HG03342 (cell line): ENCODE measurements at regions not wholly inside any gene's neighbourhood (a gene's known extent, or its start where the extent isn't known, plus 50 kb on each side); places are given as distances from the start of the nearest gene placed in this dataset.
"Not testable (repeated sequence)": the region's sequence is repeated elsewhere in the genome, so short reads cannot be mapped to it uniquely, and the experiment has no call there.

Source experiments
- ATAC-seq: cut with Tn5 transposase; IDR thresholded peaks from one replicate; pipeline ENCODE4 v1.9.1; 2021; ENCODE audit warnings: mild to moderate bottlenecking, moderate library complexity; ENCODE audit not compliant: unreplicated experiment

DNA sequence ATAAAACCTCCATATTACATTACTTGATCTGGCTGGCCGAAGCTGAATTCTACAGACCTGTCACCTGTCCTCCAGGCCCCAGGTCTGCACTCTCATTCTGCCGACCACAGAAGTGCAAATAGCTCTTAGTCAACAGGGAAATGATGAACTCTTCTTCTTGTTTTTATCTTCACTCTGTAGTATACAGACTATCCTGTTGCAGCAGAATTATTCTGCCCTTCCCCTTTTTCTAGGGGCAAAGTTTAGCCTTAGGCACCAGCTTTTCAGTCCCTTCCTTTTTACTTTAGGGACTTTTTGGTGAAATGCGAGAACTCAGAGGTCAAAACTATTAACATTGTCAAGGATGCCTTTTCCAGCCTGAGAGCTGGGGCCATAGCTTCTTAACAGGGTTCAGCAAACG lies 229.6 kb upstream of the EGLN3 start:
- no peak for ATAC-seq

GRCh38 chr14:34179727-34180126 lies 228.9 kb upstream of the EGLN3 start:
- no peak for ATAC-seq

GRCh38 chr14:34177466-34177865 lies 226.6 kb upstream of the EGLN3 start:
- ATAC-seq = no peak

GRCh38 chr14:34175574-34175973 lies 224.7 kb upstream of the EGLN3 start:
- ATAC-seq = no peak

DNA sequence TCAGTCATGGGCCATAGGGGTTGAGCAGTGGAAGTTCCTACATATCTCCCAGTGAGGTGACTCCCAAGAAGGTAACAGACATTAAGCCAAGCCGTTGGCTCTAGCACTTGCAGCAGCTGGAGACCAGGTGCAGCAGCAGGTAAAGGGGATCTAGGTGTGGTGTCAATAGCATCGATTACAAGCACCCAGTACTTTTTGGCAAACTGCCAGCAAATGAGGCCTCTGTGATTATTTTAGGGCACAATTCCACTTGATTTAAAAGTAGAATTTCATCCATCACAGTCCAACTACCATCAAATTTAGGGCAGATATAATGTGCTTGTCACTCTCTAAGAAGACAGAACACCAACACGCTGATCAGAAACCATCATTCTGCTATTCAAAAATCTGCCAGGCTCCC lies 224.1 kb upstream of the EGLN3 start:
- no peak for ATAC-seq

DNA sequence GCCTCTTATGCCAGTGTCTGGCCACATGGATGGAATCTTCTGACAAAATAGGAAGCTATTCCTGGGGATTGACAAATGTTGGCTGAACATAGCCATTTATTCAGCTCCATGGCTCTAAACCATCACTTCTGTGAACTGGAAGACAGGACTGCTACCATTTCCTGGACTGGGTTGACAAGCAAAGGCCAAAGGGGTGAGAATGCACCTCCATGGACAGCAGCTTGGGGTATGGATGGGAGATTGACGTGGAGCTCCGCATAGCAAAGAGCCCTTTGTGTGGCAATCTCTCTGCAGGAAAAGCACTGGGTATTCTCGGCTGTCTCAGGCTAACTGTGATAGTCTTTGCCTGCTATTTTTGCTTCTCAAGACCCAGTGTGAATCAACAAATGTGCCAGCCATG lies 223.0 kb upstream of the EGLN3 start:
- no peak for ATAC-seq

- no peak for ATAC-seq
Measured at GRCh38 chr14:34172550-34173368, 221.9 kb upstream of the EGLN3 start.

GRCh38 chr14:34172173-34172451 lies 221.2 kb upstream of the EGLN3 start:
- no peak for ATAC-seq

- no peak for ATAC-seq
Measured at GRCh38 chr14:34171431-34172172, 220.7 kb upstream of the EGLN3 start.

GRCh38 chr14:34170882-34171281 lies 220.0 kb upstream of the EGLN3 start:
- ATAC-seq = no peak

GRCh38 chr14:34169561-34169960 lies 218.7 kb upstream of the EGLN3 start:
- no peak for ATAC-seq

GRCh38 chr14:34168656-34169055 lies 217.8 kb upstream of the EGLN3 start:
- ATAC-seq = no peak

GRCh38 chr14:34165847-34166350 lies 215.0 kb upstream of the EGLN3 start:
- no peak for ATAC-seq

- ATAC-seq = no peak
Measured at GRCh38 chr14:34164162-34164864, 213.4 kb upstream of the EGLN3 start.

DNA sequence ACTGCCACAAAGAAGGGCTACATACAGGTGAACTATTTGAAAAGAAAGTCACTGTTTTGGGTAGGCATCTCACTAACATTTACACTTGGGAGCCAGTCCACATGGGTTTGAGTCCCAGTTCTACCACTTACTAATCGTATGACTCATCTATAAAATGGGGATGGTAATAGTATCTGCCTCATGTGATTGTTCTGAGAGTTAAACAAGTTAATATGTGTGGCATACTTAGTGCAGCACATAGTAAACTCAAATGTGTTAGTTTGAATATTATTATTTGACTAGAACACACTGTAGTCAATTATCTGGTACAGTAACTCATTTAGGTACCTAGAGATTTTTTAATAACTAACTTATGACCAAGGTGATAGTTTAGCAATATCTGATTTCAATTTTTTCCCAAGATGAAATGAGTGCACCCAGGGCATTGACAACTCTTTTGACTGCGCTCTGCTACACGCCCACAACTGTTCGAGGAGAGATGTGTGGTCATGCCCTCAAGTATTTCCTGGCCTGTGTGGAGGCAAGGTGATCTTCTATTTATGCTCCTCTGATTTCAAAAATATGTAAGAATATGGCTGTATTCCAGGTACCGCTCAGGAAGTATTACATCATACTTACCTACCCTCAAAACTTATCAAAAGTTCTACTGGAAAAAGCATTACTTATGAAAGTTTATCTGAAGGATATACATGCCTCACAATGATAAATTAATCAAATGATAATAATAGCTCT lies 210.6 kb upstream of the EGLN3 start:
- no peak for ATAC-seq

DNA sequence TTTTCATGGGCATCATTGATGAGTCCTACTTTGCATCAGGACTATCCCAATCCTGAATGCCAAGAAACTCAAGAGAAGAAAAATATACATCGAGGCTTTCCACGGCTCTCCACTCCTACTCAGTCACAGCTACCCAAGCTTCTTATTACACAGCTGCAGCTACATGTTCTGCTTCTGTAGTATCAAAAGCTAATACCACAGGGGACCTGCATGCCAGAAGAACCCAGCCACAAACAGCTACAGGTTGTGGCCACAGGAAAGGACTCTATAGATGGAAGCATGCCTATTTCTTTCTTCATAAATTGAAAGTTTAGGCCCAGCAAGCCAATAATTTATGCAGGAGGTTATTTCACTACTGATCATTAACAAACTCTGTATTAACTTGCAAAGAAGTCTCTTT lies 209.7 kb upstream of the EGLN3 start:
- ATAC-seq = no peak

DNA sequence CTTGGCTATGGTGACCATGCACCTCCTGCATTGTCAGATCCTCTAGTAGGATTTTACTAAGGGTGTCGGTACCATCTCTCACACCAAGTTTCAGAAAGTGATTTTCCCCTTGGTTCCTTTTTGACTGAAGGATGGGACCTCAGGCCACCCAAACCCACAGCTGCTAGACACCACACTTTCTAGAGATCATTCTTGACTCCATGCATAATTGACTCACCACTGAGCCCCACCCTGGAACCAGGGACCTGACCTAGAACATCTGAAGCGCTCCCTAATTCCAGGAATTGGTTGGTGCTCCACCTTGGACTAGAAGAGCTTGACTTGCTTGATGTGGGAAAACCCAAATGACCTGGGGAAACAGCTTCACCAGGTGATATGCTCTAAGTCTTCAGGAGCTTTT lies 206.8 kb upstream of the EGLN3 start:
- ATAC-seq = no peak

DNA sequence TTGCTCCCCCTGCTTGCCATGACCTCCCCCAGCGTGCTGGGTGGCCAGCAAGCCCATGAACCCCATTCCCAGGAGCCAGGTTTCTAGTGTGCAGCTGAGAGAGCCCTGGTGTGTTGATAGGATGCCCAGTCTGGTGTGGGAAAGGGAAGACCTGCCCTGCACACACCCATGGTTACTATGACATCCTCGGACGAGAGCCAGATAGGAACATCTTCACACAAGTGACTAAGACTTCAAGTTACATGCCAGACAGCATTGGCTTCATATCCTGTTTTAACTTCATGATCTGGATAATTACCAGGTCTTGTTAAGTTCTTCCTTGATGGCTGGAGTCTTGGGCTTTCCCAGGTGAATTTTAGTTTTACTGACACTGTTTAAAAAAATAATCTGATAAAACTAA lies 196.6 kb upstream of the EGLN3 start:
- no peak for ATAC-seq

GRCh38 chr14:34140127-34140526 lies 189.3 kb upstream of the EGLN3 start:
- ATAC-seq = not testable (repeated sequence)

- ATAC-seq = not testable (repeated sequence)
Measured at GRCh38 chr14:34139160-34140121, 188.6 kb upstream of the EGLN3 start.
